CD4-positive, alpha-beta memory T cell (primary cell): ENCODE measurements at regions not wholly inside any gene's neighbourhood (a gene's known extent, or its start where the extent isn't known, plus 50 kb on each side); places are given as distances from the start of the nearest gene placed in this dataset.

ENCODE experiments used
- CTCF ChIA-PET: fragments of 350-600 bp; sonication (Branson Sonifier 250); formaldehyde crosslinking; loops from one replicate; lab custom pipeline; 2021; ENCODE audit warnings: inconsistent platforms; ENCODE audit not compliant: partially characterized antibody; lab: Charles Lee
- POLR2A ChIA-PET: fragments of 350-600 bp; sonication (Branson Sonifier 250); formaldehyde crosslinking; loops from one replicate; lab custom pipeline; 2021; ENCODE audit not compliant: partially characterized antibody; lab: Charles Lee
- DNase-seq, 5 donors: peaks; one replicate each; pipeline versions ENCODE4 v3.0.0 to v3.0.0-alpha.2; 2020 to 2022; ENCODE audit warnings: mixed read lengths in 1 of 5
- H3K27ac ChIP-seq: one replicate; pipeline ENCODE4 v1.7.0; 2013; ENCODE audit warnings: low read depth, low read length
- H3K27me3 ChIP-seq: 2 replicates; pipeline ENCODE4 v1.7.0; 2013; ENCODE audit warnings: mild to moderate bottlenecking, low read length, moderate library complexity; ENCODE audit not compliant: insufficient read depth
- H3K36me3 ChIP-seq: 2 replicates; pipeline ENCODE4 v1.7.0; 2013; ENCODE audit warnings: mild to moderate bottlenecking, low read length, moderate library complexity; ENCODE audit not compliant: insufficient read depth
- H3K4me1 ChIP-seq: 2 replicates; pipeline ENCODE4 v1.7.0; 2013; ENCODE audit warnings: mild to moderate bottlenecking, low read length, moderate library complexity; ENCODE audit not compliant: insufficient read depth
- H3K4me3 ChIP-seq, 2 donors: one replicate each; pipeline ENCODE4 v1.7.0; 2013; ENCODE audit warnings: low read length in 2 of 2, mild to moderate bottlenecking in 1 of 2
- H3K9me3 ChIP-seq, 2 donors: one replicate each; pipeline ENCODE4 v1.7.0; 2013; ENCODE audit warnings: low read length in 2 of 2, control low read depth in 1 of 2; ENCODE audit not compliant: control insufficient read depth in 1 of 2
- H3K27ac Mint-ChIP-seq, 7 donors: one replicate each; pipeline ENCODE4 v1.8.0; 2020 to 2021; ENCODE audit warnings: mixed read lengths in 7 of 7, mild to moderate bottlenecking in 6 of 7, inconsistent platforms in 3 of 7, moderate library complexity in 3 of 7
- H3K27me3 Mint-ChIP-seq, 2 donors: one replicate each; pipeline ENCODE4 v1.8.0; 2020 to 2021; ENCODE audit warnings: mixed read lengths in 2 of 2
- H3K36me3 Mint-ChIP-seq, 2 donors: one replicate each; pipeline ENCODE4 v1.8.0; 2020 to 2021; ENCODE audit warnings: mixed read lengths in 2 of 2, inconsistent platforms in 1 of 2, mild to moderate bottlenecking in 1 of 2
- H3K4me1 Mint-ChIP-seq, 4 donors: one replicate each; pipeline ENCODE4 v1.8.0; 2020 to 2021; ENCODE audit warnings: mixed read lengths in 4 of 4, mild to moderate bottlenecking in 1 of 4
- H3K4me3 Mint-ChIP-seq, 8 donors: one replicate each; pipeline ENCODE4 v1.8.0; 2020 to 2021; ENCODE audit warnings: mixed read lengths in 8 of 8, mild to moderate bottlenecking in 7 of 8, moderate library complexity in 6 of 8, inconsistent platforms in 3 of 8
- H3K9me3 Mint-ChIP-seq, 8 donors: one replicate each; pipeline ENCODE4 v1.8.0; 2020 to 2021; ENCODE audit warnings: mixed read lengths in 8 of 8, mild to moderate bottlenecking in 5 of 8, inconsistent platforms in 3 of 8, moderate library complexity in 1 of 8
- intact Hi-C: fragments of 100-400 bp; cut with micrococcal nuclease; formaldehyde crosslinking; loops from one replicate; pipeline ENCODE4 v1.15.1; 2023

- ChIA-PET CTCF (no interaction called here), POLR2A (no interaction called here)
- no peaks in the 10 kb centered on the region for H3K9me3 ChIP-seq
- no peak for DNase-seq
- no peaks in the 10 kb centered on the region for H3K4me1 ChIP-seq
- no peak overlapping the region for H3K27ac ChIP-seq
- H3K27me3 ChIP-seq: no peaks in the 10 kb centered on the region
- no peaks in the 10 kb centered on the region for H3K4me1 Mint-ChIP-seq
- no peak overlapping the region for H3K4me3 ChIP-seq
- no peak overlapping the region for H3K4me3 Mint-ChIP-seq
- H3K36me3 ChIP-seq: no peaks in the 10 kb centered on the region
- H3K36me3 Mint-ChIP-seq: no peaks in the 10 kb centered on the region
- intact Hi-C loops: no loop called here
- no peak overlapping the region for H3K27ac Mint-ChIP-seq
- H3K9me3 Mint-ChIP-seq: peaks cover 0 to 4% (median 0%) of the 10 kb centered on the region in 8 donors
- no peaks in the 10 kb centered on the region for H3K27me3 Mint-ChIP-seq
Measured at GRCh38 chr13:111954661-111955411, 112.1 kb upstream of the SOX1 start.

- DNase-seq: no peak
- intact Hi-C loops: no loop called here
- H3K4me1 ChIP-seq: no peaks in the 10 kb centered on the region
- H3K9me3 Mint-ChIP-seq: peaks cover 0 to 4% (median 0%) of the 10 kb centered on the region in 8 donors
- no peaks in the 10 kb centered on the region for H3K9me3 ChIP-seq
- no peak overlapping the region for H3K27ac ChIP-seq
- H3K27me3 Mint-ChIP-seq: no peaks in the 10 kb centered on the region
- CTCF ChIA-PET: no interaction called here
- no peaks in the 10 kb centered on the region for H3K27me3 ChIP-seq
- H3K4me3 Mint-ChIP-seq: no peak overlapping the region
- POLR2A ChIA-PET: no interaction called here
- no peak overlapping the region for H3K27ac Mint-ChIP-seq
- H3K36me3 Mint-ChIP-seq: no peaks in the 10 kb centered on the region
- H3K36me3 ChIP-seq: no peaks in the 10 kb centered on the region
- no peaks in the 10 kb centered on the region for H3K4me1 Mint-ChIP-seq
- no peak overlapping the region for H3K4me3 ChIP-seq
Measured at GRCh38 chr13:111955412-111956065, 111.4 kb upstream of the SOX1 start.

- Histone ChIP-seq H3K4me3 (no peak overlapping the region), H3K9me3 (no peaks in the 10 kb centered on the region), H3K4me1 (no peaks in the 10 kb centered on the region), H3K27me3 (no peaks in the 10 kb centered on the region), H3K27ac (no peak overlapping the region), H3K36me3 (no peaks in the 10 kb centered on the region)
- H3K27me3 Mint-ChIP-seq: no peaks in the 10 kb centered on the region
- H3K4me1 Mint-ChIP-seq: no peaks in the 10 kb centered on the region
- intact Hi-C loops: no loop called here
- H3K36me3 Mint-ChIP-seq: no peaks in the 10 kb centered on the region
- DNase-seq: no peak
- H3K9me3 Mint-ChIP-seq: no peaks in the 10 kb centered on the region
- H3K4me3 Mint-ChIP-seq: no peak overlapping the region
- no peak overlapping the region for H3K27ac Mint-ChIP-seq
- CTCF ChIA-PET: no interaction called here
- POLR2A ChIA-PET: no interaction called here
Measured at GRCh38 chr13:111956261-111957151, 110.4 kb upstream of the SOX1 start.

GRCh38 chr13:111957913-111958450 is 109.0 kb upstream of the SOX1 start:
- intact Hi-C loops: no loop called here
- no peaks in the 10 kb centered on the region for H3K9me3 Mint-ChIP-seq
- H3K36me3 ChIP-seq: no peaks in the 10 kb centered on the region

GRCh38 chr13:111958612-111959395 is 108.1 kb upstream of the SOX1 start:
- CTCF ChIA-PET: no interaction called here

More at GRCh38 chr13:111957913-111958450, 109.0 kb upstream of the SOX1 start:
- Mint-ChIP-seq H3K36me3 (no peaks in the 10 kb centered on the region), H3K27ac (no peak overlapping the region), H3K4me3 (no peak overlapping the region), H3K27me3 (no peaks in the 10 kb centered on the region), H3K4me1 (no peaks in the 10 kb centered on the region)
- CTCF ChIA-PET: no interaction called here
- Histone ChIP-seq H3K4me1 (no peaks in the 10 kb centered on the region), H3K27ac (no peak overlapping the region), H3K9me3 (no peaks in the 10 kb centered on the region), H3K27me3 (no peaks in the 10 kb centered on the region), H3K4me3 (no peak overlapping the region)
- DNase-seq: no peak
- POLR2A ChIA-PET: no interaction called here

GRCh38 chr13:111960152-111960772 is 106.7 kb upstream of the SOX1 start:
- no peak overlapping the region for H3K27ac Mint-ChIP-seq
- Histone ChIP-seq H3K27me3 (no peaks in the 10 kb centered on the region), H3K9me3 (no peaks in the 10 kb centered on the region), H3K4me1 (no peaks in the 10 kb centered on the region), H3K36me3 (no peaks in the 10 kb centered on the region), H3K4me3 (no peak overlapping the region), H3K27ac (no peak overlapping the region)
- H3K4me3 Mint-ChIP-seq: no peak overlapping the region
- no peaks in the 10 kb centered on the region for H3K27me3 Mint-ChIP-seq
- no peaks in the 10 kb centered on the region for H3K9me3 Mint-ChIP-seq
- CTCF ChIA-PET: no interaction called here
- DNase-seq: no peak
- intact Hi-C loops: no loop called here
- POLR2A ChIA-PET: no interaction called here
- peaks cover 0 to under 1% (median 0%) of the 10 kb centered on the region in 4 donors for H3K4me1 Mint-ChIP-seq
- no peaks in the 10 kb centered on the region for H3K36me3 Mint-ChIP-seq

More at GRCh38 chr13:111958612-111959395, 108.1 kb upstream of the SOX1 start:
- intact Hi-C loops: no loop called here
- H3K36me3 Mint-ChIP-seq: no peaks in the 10 kb centered on the region
- POLR2A ChIA-PET: no interaction called here
- H3K27ac Mint-ChIP-seq: no peak overlapping the region
- H3K4me3 Mint-ChIP-seq: no peak overlapping the region
- no peaks in the 10 kb centered on the region for H3K27me3 Mint-ChIP-seq
- H3K9me3 ChIP-seq: no peaks in the 10 kb centered on the region
- H3K4me3 ChIP-seq: no peak overlapping the region
- no peaks in the 10 kb centered on the region for H3K9me3 Mint-ChIP-seq
- no peaks in the 10 kb centered on the region for H3K4me1 ChIP-seq
- no peaks in the 10 kb centered on the region for H3K27me3 ChIP-seq
- DNase-seq: no peak
- H3K36me3 ChIP-seq: no peaks in the 10 kb centered on the region
- no peak overlapping the region for H3K27ac ChIP-seq
- H3K4me1 Mint-ChIP-seq: no peaks in the 10 kb centered on the region
